ENCODE measurements at regions not wholly inside any gene's neighbourhood (a gene's known extent, or its start where the extent isn't known, plus 50 kb on each side); places are given as distances from the start of the nearest gene placed in this dataset.

DNA sequence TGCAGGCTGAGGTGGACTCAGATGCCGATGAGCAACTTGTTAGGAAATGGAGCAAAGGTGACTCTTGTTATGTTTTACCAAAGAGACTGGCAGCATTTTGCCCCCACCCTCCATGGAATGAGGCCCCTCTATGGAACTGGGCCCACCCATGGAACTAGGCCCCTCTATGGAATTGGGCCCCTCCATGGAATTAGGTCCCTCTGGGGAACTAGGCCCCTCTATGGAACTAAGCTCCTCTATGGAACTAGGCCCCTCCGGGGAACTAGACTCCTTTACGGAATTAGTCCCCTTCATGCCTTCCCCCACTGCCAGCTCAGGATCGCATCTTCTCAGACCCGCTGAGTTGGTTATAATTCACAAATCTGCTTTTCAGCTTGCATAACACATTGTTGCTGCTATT lies 144.9 kb downstream of the THBS2 start:
- H3K23ac ChIP-seq (ENCODE audit: low read length), result no peak overlapping the region
- H3K4ac ChIP-seq (ENCODE audit: low read depth, low read length), result no peak overlapping the region
- H3K56ac ChIP-seq (ENCODE audit: low read length), result no peak overlapping the region
- H3K4me1 ChIP-seq (ENCODE audit: control insufficient read depth, low read depth, low read length), result peaks cover 2% of the 10 kb centered on the region
- no peak overlapping the region for H2AK5ac ChIP-seq (ENCODE audit: low read length)
- H3K36me3 ChIP-seq (ENCODE audit: control insufficient read depth, insufficient read depth, low read length), result no peaks in the 10 kb centered on the region
- H3K18ac ChIP-seq (ENCODE audit: low read length), result no peak overlapping the region
- H4K8ac ChIP-seq (ENCODE audit: low read depth, low read length), result no peak overlapping the region
- H2BK5ac ChIP-seq (ENCODE audit: low read length), result no peak overlapping the region
- no CpG with 5 or more reads among the region's 5 CpGs for WGBS (ENCODE audit: extremely low coverage, insufficient coverage, low lambda C conversion rate)
- H2BK15ac ChIP-seq (replicated peaks; ENCODE audit: low read depth), result no peak overlapping the region
- H3K27me3 ChIP-seq (ENCODE audit: insufficient read depth, low read length, poor library complexity), result no peaks in the 10 kb centered on the region
- no peak overlapping the region for H2BK120ac ChIP-seq (ENCODE audit: low read depth, low read length)
- no peak overlapping the region for H3K4me2 ChIP-seq (ENCODE audit: low read length)
- H4K5ac ChIP-seq (ENCODE audit: low read length), result no peak overlapping the region
- no peaks in the 10 kb centered on the region for H3K79me2 ChIP-seq (ENCODE audit: control insufficient read depth, insufficient read depth, low read length)
- no peak for DNase-seq
- H3K27ac ChIP-seq (ENCODE audit: low read depth, low read length), result no peak overlapping the region
- no peaks in the 10 kb centered on the region for H3K79me1 ChIP-seq (ENCODE audit: low read length)
- no peak overlapping the region for H3K4me3 ChIP-seq (ENCODE audit: low read length)
- no peak overlapping the region for H3K9ac ChIP-seq (ENCODE audit: low read length)

GRCh38 chr6:169106176-169106575 lies 147.5 kb downstream of the THBS2 start:
- Histone ChIP-seq H2BK120ac (ENCODE audit: low read depth, low read length) (no peak overlapping the region), H2BK5ac (ENCODE audit: low read length) (no peak overlapping the region), H3K4ac (ENCODE audit: low read depth, low read length) (no peak overlapping the region), H3K4me1 (ENCODE audit: control insufficient read depth, low read depth, low read length) (no peaks in the 10 kb centered on the region), H3K27me3 (ENCODE audit: insufficient read depth, low read length, poor library complexity) (no peaks in the 10 kb centered on the region), H3K56ac (ENCODE audit: low read length) (no peak overlapping the region), H3K18ac (ENCODE audit: low read length) (no peak overlapping the region), H4K5ac (ENCODE audit: low read length) (no peak overlapping the region), H3K4me3 (ENCODE audit: low read length) (no peak overlapping the region), H2BK15ac (replicated peaks; ENCODE audit: low read depth) (no peak overlapping the region), H3K23ac (ENCODE audit: low read length) (no peak overlapping the region), H4K8ac (ENCODE audit: low read depth, low read length) (no peak overlapping the region), H3K36me3 (ENCODE audit: control insufficient read depth, insufficient read depth, low read length) (no peaks in the 10 kb centered on the region), H3K9ac (ENCODE audit: low read length) (no peak overlapping the region), H3K79me1 (ENCODE audit: low read length) (no peaks in the 10 kb centered on the region), H2AK5ac (ENCODE audit: low read length) (no peak overlapping the region), H3K79me2 (ENCODE audit: control insufficient read depth, insufficient read depth, low read length) (no peaks in the 10 kb centered on the region), H3K27ac (ENCODE audit: low read depth, low read length) (no peak overlapping the region), H3K4me2 (ENCODE audit: low read length) (no peak overlapping the region)
- no CpG with 5 or more reads among the region's 2 CpGs for WGBS (ENCODE audit: extremely low coverage, insufficient coverage, low lambda C conversion rate)
- peak; percentile 24 for DNase-seq

DNA sequence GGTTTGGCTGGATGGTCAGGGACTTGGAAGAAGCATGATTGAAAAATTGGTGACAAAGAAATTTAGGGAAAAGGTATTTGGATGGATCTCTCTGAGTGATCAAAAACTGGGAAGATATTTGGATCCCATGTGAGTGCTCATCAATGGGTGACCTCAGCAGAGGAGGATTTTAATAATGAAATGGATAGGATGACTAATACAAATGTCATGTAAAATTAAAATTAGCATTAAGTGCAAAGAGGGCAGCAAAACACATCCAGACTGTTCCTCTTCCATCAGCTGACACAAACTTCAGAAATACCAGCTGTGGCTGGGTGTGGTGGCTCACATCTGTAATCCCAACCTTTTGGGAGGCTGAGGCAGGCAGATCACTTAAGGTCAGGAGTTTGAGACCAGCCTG lies 151.7 kb downstream of the THBS2 start:
- Histone ChIP-seq H3K4ac (ENCODE audit: low read depth, low read length) (no peak overlapping the region), H3K56ac (ENCODE audit: low read length) (no peak overlapping the region), H2AK5ac (ENCODE audit: low read length) (no peak overlapping the region), H2BK5ac (ENCODE audit: low read length) (no peak overlapping the region), H3K27ac (ENCODE audit: low read depth, low read length) (no peak overlapping the region), H3K36me3 (ENCODE audit: control insufficient read depth, insufficient read depth, low read length) (no peaks in the 10 kb centered on the region), H3K9ac (ENCODE audit: low read length) (no peak overlapping the region), H3K4me2 (ENCODE audit: low read length) (no peak overlapping the region), H2BK15ac (replicated peaks; ENCODE audit: low read depth) (no peak overlapping the region), H3K18ac (ENCODE audit: low read length) (no peak overlapping the region), H3K79me2 (ENCODE audit: control insufficient read depth, insufficient read depth, low read length) (no peaks in the 10 kb centered on the region), H2BK120ac (ENCODE audit: low read depth, low read length) (no peak overlapping the region), H3K27me3 (ENCODE audit: insufficient read depth, low read length, poor library complexity) (no peaks in the 10 kb centered on the region), H3K4me3 (ENCODE audit: low read length) (no peak overlapping the region), H3K4me1 (ENCODE audit: control insufficient read depth, low read depth, low read length) (no peaks in the 10 kb centered on the region), H3K79me1 (ENCODE audit: low read length) (no peaks in the 10 kb centered on the region), H4K5ac (ENCODE audit: low read length) (no peak overlapping the region), H4K8ac (ENCODE audit: low read depth, low read length) (no peak overlapping the region), H3K23ac (ENCODE audit: low read length) (no peak overlapping the region)
- DNase-seq, result no peak

DNA sequence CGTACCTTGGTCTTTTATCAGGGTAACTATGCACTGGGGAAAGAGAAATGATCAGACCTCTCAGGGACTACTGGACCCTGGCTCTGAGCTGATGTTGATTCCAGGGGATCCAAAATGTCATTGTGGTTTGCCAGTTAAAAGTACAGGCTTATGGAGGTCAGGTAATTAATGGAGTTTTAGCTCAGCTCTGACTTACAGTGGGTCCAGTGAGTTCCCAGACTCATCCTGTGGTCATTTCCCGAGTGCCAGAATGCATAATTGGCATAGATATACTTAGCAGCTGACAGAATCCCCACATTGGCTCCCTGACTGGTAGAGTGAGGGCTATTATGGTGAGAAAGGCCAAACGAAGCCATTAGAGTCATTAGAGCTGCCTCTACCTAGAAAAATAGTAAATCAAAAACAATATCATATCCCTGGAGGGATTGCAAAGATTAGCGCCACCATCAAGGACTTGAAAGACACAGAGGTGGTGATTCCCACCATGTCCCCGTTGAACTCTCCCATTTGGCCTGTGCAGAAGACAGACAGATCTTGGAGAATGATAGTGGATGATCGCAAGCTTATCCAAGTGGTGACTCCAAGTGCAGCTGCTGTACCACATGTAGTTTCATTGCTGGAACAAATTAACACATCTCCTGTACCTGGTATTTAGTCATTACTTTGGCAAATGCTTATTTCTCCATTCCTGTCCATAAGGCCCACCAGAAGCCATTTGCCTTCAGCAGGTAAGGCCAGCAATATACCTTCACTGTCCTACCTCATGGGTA lies 152.4 kb downstream of the THBS2 start:
- Histone ChIP-seq H3K56ac (ENCODE audit: low read length) (no peak overlapping the region), H3K4me3 (ENCODE audit: low read length) (no peak overlapping the region), H3K9ac (ENCODE audit: low read length) (no peak overlapping the region), H3K36me3 (ENCODE audit: control insufficient read depth, insufficient read depth, low read length) (no peaks in the 10 kb centered on the region), H2AK5ac (ENCODE audit: low read length) (no peak overlapping the region), H3K18ac (ENCODE audit: low read length) (no peak overlapping the region), H3K4me1 (ENCODE audit: control insufficient read depth, low read depth, low read length) (no peaks in the 10 kb centered on the region), H2BK120ac (ENCODE audit: low read depth, low read length) (no peak overlapping the region), H2BK15ac (replicated peaks; ENCODE audit: low read depth) (no peak overlapping the region), H3K23ac (ENCODE audit: low read length) (no peak overlapping the region), H3K79me1 (ENCODE audit: low read length) (no peaks in the 10 kb centered on the region), H3K79me2 (ENCODE audit: control insufficient read depth, insufficient read depth, low read length) (no peaks in the 10 kb centered on the region), H4K8ac (ENCODE audit: low read depth, low read length) (no peak overlapping the region), H3K4me2 (ENCODE audit: low read length) (no peak overlapping the region), H3K4ac (ENCODE audit: low read depth, low read length) (no peak overlapping the region), H2BK5ac (ENCODE audit: low read length) (no peak overlapping the region), H3K27me3 (ENCODE audit: insufficient read depth, low read length, poor library complexity) (no peaks in the 10 kb centered on the region), H4K5ac (ENCODE audit: low read length) (no peak overlapping the region), H3K27ac (ENCODE audit: low read depth, low read length) (no peak overlapping the region)
- no peak for DNase-seq
- no CpG with 5 or more reads among the region's 6 CpGs for WGBS (ENCODE audit: extremely low coverage, insufficient coverage, low lambda C conversion rate)

GRCh38 chr6:169099411-169100202 lies 154.0 kb downstream of the THBS2 start:
- H3K79me2 ChIP-seq (ENCODE audit: control insufficient read depth, insufficient read depth, low read length), result no peaks in the 10 kb centered on the region
- H2BK5ac ChIP-seq (ENCODE audit: low read length), result no peak overlapping the region
- no peak overlapping the region for H4K5ac ChIP-seq (ENCODE audit: low read length)
- no peaks in the 10 kb centered on the region for H3K36me3 ChIP-seq (ENCODE audit: control insufficient read depth, insufficient read depth, low read length)
- no peak overlapping the region for H2BK15ac ChIP-seq (replicated peaks; ENCODE audit: low read depth)
- no peaks in the 10 kb centered on the region for H3K4me1 ChIP-seq (ENCODE audit: control insufficient read depth, low read depth, low read length)
- DNase-seq, result peak; percentile 88
- no CpG with 5 or more reads among the region's 5 CpGs for WGBS (ENCODE audit: extremely low coverage, insufficient coverage, low lambda C conversion rate)
- H3K27ac ChIP-seq (ENCODE audit: low read depth, low read length), result no peak overlapping the region
- no peak overlapping the region for H3K4me2 ChIP-seq (ENCODE audit: low read length)
- H3K27me3 ChIP-seq (ENCODE audit: insufficient read depth, low read length, poor library complexity), result no peaks in the 10 kb centered on the region
- no peak overlapping the region for H3K56ac ChIP-seq (ENCODE audit: low read length)
- no peak overlapping the region for H2AK5ac ChIP-seq (ENCODE audit: low read length)
- H3K4ac ChIP-seq (ENCODE audit: low read depth, low read length), result no peak overlapping the region
- H3K9ac ChIP-seq (ENCODE audit: low read length), result no peak overlapping the region
- H3K4me3 ChIP-seq (ENCODE audit: low read length), result no peak overlapping the region
- no peaks in the 10 kb centered on the region for H3K79me1 ChIP-seq (ENCODE audit: low read length)
- H3K18ac ChIP-seq (ENCODE audit: low read length), result no peak overlapping the region
- H4K8ac ChIP-seq (ENCODE audit: low read depth, low read length), result no peak overlapping the region
- no peak overlapping the region for H3K23ac ChIP-seq (ENCODE audit: low read length)
- no peak overlapping the region for H2BK120ac ChIP-seq (ENCODE audit: low read depth, low read length)
